ENCODE measurements at regions not wholly inside any gene's neighbourhood (a gene's known extent, or its start where the extent isn't known, plus 50 kb on each side); places are given as distances from the start of the nearest gene placed in this dataset.
"Not testable (repeated sequence)": the region's sequence is repeated elsewhere in the genome, so short reads cannot be mapped to it uniquely, and the experiment has no call there.

- Histone ChIP-seq H3K27ac (peak overlapping the region; percentile 57), H3K27me3 (replicated peaks) (no peaks in the 10 kb centered on the region), H3K36me3 (replicated peaks) (no peaks in the 10 kb centered on the region), H3K4me3 (ENCODE audit: low read depth, low read length) (no peak overlapping the region)
- peak; percentile 85 for DNase-seq
- no peak for TF ChIP-seq CTCF (IDR thresholded peaks at IDR 0.05; ENCODE audit: low read depth, low read length, missing control alignments)
- in situ Hi-C loops (cut with HindIII; ENCODE audit: low pct_ligation_motif_present, low sequenced_read_pairs): no loop called here
These were observed 726.7 kb downstream of the C4orf33 start for GRCh38 chr4:129822701-129823100.

DNA sequence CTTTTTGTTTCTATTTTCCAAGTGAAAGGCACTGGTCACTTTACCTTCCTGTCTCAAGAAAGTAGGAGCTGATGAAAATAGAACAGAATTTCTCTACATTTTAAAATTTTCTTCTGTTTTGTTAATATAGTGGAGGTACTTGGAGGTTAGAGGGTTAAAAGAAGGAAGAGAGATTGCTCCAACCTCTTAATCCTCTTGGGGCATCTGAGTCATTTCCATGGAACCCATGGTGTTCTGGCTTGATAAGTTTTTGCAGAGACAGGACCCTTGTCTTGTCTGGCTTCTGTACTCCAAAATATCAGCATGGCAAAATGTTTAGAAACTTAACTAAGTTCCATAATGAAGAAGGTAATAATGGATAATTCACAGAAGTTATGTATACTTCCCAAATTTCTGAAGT, 727.2 kb downstream of the C4orf33 start:
- no peaks in the 10 kb centered on the region for H3K27me3 ChIP-seq (replicated peaks)
- peak; percentile 18 for DNase-seq
- H3K4me3 ChIP-seq (ENCODE audit: low read depth, low read length): no peak overlapping the region
- in situ Hi-C loops (cut with HindIII; ENCODE audit: low pct_ligation_motif_present, low sequenced_read_pairs): no loop called here
- H3K27ac ChIP-seq: peak overlapping the region; percentile 28
- no peaks in the 10 kb centered on the region for H3K36me3 ChIP-seq (replicated peaks)
- no peak for TF ChIP-seq CTCF (IDR thresholded peaks at IDR 0.05; ENCODE audit: low read depth, low read length, missing control alignments)

DNA sequence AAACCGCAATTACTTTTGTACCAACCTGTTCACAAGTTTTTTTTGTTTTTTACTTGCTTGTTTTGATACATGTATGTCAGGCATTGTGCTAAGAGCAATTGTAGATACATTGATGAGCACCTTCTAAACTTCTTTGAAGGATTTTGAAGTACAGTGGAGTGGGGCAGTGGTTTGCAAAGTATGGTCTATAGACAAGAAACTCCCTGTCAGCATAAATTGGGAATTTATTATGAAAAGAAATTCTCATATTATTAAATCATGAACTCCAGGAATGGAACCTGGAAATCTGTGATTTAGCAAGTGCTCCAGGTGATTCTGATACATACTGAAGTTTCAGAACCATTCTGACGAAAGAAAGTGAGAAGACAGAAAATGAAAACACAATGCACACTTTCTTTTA, 733.4 kb downstream of the C4orf33 start:
- no peak for DNase-seq
- in situ Hi-C loops (cut with HindIII; ENCODE audit: low pct_ligation_motif_present, low sequenced_read_pairs): no loop called here
- Histone ChIP-seq H3K36me3 (replicated peaks) (no peaks in the 10 kb centered on the region), H3K27ac (no peak overlapping the region), H3K4me3 (ENCODE audit: low read depth, low read length) (no peak overlapping the region), H3K27me3 (replicated peaks) (no peaks in the 10 kb centered on the region)
- no peak for TF ChIP-seq CTCF (IDR thresholded peaks at IDR 0.05; ENCODE audit: low read depth, low read length, missing control alignments)

DNA sequence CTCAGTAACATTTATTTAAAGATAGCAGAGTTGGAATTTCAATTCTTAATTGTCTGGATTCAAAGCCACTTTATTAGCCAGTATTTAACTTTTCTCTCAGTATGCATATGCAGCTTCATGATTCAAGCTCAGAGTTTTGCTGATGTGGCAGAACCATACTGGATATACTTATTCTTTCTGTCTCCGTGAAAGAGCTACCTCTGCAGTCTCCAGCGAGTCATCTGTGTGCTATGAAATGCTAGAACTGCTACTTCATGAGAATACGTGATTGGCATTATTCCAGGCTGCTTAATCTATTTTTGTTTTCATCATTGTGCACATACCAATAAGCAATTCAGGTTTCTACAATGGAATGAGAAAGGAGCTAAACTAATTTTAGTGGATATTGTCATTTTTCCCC, 743.7 kb downstream of the C4orf33 start:
- Histone ChIP-seq H3K4me3 (ENCODE audit: low read depth, low read length) (no peak overlapping the region), H3K27me3 (replicated peaks) (no peaks in the 10 kb centered on the region), H3K36me3 (replicated peaks) (no peaks in the 10 kb centered on the region), H3K27ac (no peak overlapping the region)
- DNase-seq: peak; percentile 34
- in situ Hi-C loops (cut with HindIII; ENCODE audit: low pct_ligation_motif_present, low sequenced_read_pairs): no loop called here
- TF ChIP-seq CTCF (IDR thresholded peaks at IDR 0.05; ENCODE audit: low read depth, low read length, missing control alignments): no peak

DNA sequence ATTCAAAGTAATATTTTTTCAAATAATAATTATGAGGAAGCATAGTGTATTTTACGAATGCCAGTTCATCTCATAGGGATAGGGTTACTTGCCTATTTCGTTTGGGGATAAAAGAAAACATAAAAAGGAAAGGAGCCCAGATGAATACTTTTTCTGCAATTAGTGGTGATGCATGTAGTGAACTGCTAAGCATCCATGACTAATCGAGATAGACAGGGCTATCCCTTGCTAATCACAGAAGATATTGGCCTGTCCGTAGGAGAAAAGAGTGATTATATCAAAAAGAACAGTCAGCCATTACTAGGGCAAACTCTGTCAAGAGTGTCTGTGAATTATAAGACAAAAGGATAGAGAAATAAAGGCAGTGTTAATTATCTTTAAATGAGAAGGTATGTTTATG, 746.1 kb downstream of the C4orf33 start:
- no peak for DNase-seq
- in situ Hi-C loops (cut with HindIII; ENCODE audit: low pct_ligation_motif_present, low sequenced_read_pairs): no loop called here
- Histone ChIP-seq H3K27me3 (replicated peaks) (no peaks in the 10 kb centered on the region), H3K4me3 (ENCODE audit: low read depth, low read length) (no peak overlapping the region), H3K27ac (no peak overlapping the region), H3K36me3 (replicated peaks) (no peaks in the 10 kb centered on the region)
- no peak for TF ChIP-seq CTCF (IDR thresholded peaks at IDR 0.05; ENCODE audit: low read depth, low read length, missing control alignments)

DNA sequence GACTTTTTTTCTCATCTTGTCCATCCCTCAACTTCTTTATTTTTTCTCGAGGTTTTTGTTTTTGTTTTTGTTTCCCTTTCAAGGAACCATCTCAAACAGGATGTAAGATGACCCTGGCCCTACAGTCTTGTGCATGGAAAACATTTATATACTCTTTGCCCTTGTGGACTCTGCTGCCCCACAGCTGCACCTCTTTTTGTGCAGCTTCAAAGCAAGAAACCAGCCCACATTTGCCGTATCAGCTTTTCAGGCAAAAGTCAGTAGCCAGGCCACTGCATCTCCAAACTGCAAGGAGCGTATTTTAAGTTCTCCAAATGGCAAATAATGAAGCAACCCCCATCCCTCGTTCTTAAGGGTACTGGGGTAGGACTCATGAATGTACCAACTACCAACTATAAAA, 756.5 kb downstream of the C4orf33 start:
- Histone ChIP-seq H3K27me3 (replicated peaks) (no peaks in the 10 kb centered on the region), H3K4me3 (ENCODE audit: low read depth, low read length) (no peak overlapping the region), H3K27ac (no peak overlapping the region), H3K36me3 (replicated peaks) (no peaks in the 10 kb centered on the region)
- DNase-seq: no peak
- no peak for TF ChIP-seq CTCF (IDR thresholded peaks at IDR 0.05; ENCODE audit: low read depth, low read length, missing control alignments)
- in situ Hi-C loops (cut with HindIII; ENCODE audit: low pct_ligation_motif_present, low sequenced_read_pairs): no loop called here

DNA sequence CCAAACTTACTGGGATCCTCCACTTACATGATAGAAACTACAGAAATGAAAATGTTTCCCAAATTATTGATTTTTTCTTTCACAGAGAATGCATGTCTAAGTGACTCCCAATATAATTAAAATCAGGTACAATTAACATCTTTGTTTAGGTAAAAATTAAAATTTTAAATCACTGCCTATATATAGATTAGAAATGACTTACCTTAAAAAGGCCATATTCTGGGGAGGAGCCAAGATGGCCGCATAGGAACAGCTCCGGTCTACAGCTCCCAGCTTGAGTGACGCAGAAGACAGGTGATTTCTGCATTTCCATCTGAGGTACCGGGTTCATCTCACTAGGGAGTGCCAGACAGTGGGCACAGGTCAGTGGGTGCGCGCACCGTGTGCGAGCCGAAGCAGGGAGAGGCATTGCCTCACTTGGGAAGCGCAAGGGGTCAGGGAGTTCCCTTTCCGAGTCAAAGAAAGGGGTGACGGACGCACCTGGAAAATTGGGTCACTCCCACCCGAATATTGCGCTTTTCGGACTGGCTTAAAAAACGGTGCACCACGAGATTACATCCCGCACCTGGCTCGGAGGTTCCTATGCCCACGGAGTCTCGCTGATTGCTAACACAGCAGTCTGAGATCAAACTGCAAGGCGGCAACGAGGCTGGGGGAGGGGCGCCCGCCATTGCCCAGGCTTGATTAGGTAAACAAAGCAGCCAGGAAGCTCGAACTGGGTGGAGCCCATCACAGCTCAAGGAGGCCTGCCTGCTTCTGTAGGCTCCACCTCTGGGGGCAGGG, 757.9 kb downstream of the C4orf33 start:
- H3K27ac ChIP-seq; H3K27me3 ChIP-seq (replicated peaks); DNase-seq; in situ Hi-C loops (cut with HindIII; ENCODE audit: low pct_ligation_motif_present, low sequenced_read_pairs); H3K36me3 ChIP-seq (replicated peaks); H3K4me3 ChIP-seq (ENCODE audit: low read depth, low read length): not testable (repeated sequence)

All from brain microvascular endothelial cell (primary cell).